GM12892 (cell line): ENCODE measurements at regions not wholly inside any gene's neighbourhood (a gene's known extent, or its start where the extent isn't known, plus 50 kb on each side); places are given as distances from the start of the nearest gene placed in this dataset.

Source experiments
- DNase-seq: peaks from one replicate; pipeline ENCODE4 v3.0.0; 2011; ENCODE audit not compliant: insufficient read length
- FAIRE-seq: peaks from 2 replicates; lab custom pipeline; 2011; peaks lifted over from hg19 to GRCh38; lab: Jason Lieb, UNC
- POLR2A ChIP-seq: IDR thresholded peaks from 2 replicates; pipeline ENCODE4 v1.6.1; 2011; ENCODE audit warnings: low read depth, low read length, control low read depth
- POLR2AphosphoS5 ChIP-seq: IDR thresholded peaks from 2 replicates; pipeline ENCODE4 v1.6.1; 2011; ENCODE audit warnings: low read depth, low read length, control low read depth
- TAF1 ChIP-seq: IDR thresholded peaks from 2 replicates; pipeline ENCODE4 v1.6.1; 2011; ENCODE audit warnings: low read depth, mild to moderate bottlenecking, control low read depth, low read length, borderline replicate concordance

DNA sequence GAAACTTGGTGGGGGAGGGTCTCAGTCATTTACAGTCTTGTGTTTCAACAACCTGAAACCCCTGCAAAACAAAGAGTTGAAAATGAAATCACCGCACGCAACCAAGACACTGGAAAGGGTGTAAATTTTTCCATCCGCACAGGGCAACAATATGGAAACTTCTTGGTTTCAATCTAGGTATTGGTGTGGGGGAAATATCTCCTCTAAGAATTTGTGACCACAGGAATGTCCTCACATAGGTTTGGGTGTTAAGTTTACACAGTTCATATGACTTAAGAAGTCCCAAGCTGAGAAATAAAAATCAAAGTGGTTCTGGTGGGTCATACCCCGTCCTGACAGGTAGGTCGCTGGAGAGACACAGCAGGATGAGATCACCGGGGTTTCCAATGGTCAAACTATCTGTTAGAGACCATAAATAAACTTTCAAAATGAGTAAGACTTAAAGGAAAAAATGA, 51.9 kb upstream of the PIP5K1B start:
- peak; percentile 86 for FAIRE-seq
- no peak for DNase-seq
- TF ChIP-seq TAF1 (no peak), POLR2A (no peak), POLR2AphosphoS5 (no peak)

DNA sequence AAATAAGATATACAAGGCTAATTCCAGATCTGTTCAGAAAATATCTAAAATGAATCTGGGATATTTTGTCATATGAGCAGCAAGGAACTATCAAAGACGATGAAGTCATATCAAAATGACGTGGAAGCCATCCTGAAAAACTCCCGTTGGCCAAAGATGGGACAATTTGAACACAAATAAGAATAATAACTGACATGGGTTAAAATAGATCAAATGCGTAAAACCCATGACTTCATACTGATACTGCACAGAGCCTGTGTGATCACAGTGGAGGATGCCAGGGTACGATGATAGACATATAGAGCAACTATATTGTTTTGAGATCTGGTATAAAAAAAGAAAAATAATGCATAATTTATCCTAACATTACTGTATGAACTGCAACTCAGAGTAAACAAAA, 51.0 kb upstream of the PIP5K1B start:
- DNase-seq, result no peak
- FAIRE-seq, result no peak

More for the DNA sequence above, 51.0 kb upstream of the PIP5K1B start:
- TF ChIP-seq POLR2AphosphoS5 (no peak), TAF1 (no peak), POLR2A (no peak)
